ENCODE measurements at regions not wholly inside any gene's neighbourhood (a gene's known extent, or its start where the extent isn't known, plus 50 kb on each side); places are given as distances from the start of the nearest gene placed in this dataset.

DNA sequence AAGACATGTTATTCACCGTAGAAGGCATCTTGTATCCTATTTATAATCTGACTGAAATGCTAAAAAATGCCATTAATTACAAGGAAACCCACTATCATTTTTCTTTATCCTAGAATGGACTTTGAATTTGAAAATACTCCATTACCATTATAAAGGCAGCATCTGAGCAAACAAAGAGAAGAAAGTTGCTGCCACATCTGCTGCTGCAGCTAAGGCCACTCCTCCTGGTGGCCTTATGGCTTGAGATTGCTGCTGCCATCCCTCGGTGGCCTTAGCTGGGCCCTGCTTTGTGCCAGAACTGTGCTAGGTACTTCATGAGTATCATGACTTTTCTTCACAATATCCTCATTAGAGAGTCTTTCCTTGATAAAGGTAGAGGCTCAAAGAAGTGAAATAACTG, 1210.1 kb upstream of the TENM4 start:
- no peak for TF ChIP-seq RFX5 (IDR thresholded peaks at IDR 0.05; ENCODE audit: low read depth, low read length)
- no peak for TF ChIP-seq POLR2A (IDR thresholded peaks at IDR 0.05; ENCODE audit: low read depth, low read length)
- TF ChIP-seq, protein P1, sequence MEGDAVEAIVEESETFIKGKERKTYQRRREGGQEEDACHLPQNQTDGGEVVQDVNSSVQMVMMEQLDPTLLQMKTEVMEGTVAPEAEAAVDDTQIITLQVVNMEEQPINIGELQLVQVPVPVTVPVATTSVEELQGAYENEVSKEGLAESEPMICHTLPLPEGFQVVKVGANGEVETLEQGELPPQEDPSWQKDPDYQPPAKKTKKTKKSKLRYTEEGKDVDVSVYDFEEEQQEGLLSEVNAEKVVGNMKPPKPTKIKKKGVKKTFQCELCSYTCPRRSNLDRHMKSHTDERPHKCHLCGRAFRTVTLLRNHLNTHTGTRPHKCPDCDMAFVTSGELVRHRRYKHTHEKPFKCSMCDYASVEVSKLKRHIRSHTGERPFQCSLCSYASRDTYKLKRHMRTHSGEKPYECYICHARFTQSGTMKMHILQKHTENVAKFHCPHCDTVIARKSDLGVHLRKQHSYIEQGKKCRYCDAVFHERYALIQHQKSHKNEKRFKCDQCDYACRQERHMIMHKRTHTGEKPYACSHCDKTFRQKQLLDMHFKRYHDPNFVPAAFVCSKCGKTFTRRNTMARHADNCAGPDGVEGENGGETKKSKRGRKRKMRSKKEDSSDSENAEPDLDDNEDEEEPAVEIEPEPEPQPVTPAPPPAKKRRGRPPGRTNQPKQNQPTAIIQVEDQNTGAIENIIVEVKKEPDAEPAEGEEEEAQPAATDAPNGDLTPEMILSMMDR (conservative IDR thresholded peaks at IDR 0.05; ENCODE audit: low read depth, low read length) = no peak
- no peak for TF ChIP-seq MAZ (IDR thresholded peaks at IDR 0.05; ENCODE audit: borderline replicate concordance, low read depth, low read length)
- TF ChIP-seq CEBPB (IDR thresholded peaks at IDR 0.05; ENCODE audit: low read depth, low read length) = no peak
